ENCODE measurements at regions not wholly inside any gene's neighbourhood (a gene's known extent, or its start where the extent isn't known, plus 50 kb on each side); places are given as distances from the start of the nearest gene placed in this dataset.
"Not testable (repeated sequence)": the region's sequence is repeated elsewhere in the genome, so short reads cannot be mapped to it uniquely, and the experiment has no call there.

DNA sequence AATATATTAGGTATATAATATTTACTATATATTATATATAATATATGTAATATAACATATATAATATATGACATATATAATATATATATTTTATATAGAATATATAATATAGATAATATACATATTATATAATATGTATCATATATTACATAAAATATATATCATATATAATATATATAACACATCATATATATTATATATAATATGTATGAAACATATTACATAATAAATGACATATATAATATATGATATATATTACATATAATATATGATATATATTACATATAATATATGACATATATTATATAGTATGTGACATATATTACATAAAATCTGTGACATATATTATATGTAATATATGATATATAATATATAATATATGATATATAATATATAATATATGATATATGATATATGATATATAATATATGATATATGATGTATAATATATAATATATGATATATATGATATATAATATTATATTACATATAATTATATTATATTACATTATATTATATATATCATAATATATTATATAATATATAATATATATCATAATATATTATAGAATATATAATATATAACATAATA lies 119.5 kb upstream of the RIMBP3 start:
- no peaks in the 10 kb centered on the region for H3K36me3 ChIP-seq (ENCODE audit: control insufficient read depth, insufficient read depth, low read length)
- FAIRE-seq (no peak), DNase-seq (ENCODE audit: low read depth) (no peak)
- H3K27me3 ChIP-seq (ENCODE audit: control insufficient read depth, insufficient read depth, low read length), result no peaks in the 10 kb centered on the region
- TF ChIP-seq, protein P1, sequence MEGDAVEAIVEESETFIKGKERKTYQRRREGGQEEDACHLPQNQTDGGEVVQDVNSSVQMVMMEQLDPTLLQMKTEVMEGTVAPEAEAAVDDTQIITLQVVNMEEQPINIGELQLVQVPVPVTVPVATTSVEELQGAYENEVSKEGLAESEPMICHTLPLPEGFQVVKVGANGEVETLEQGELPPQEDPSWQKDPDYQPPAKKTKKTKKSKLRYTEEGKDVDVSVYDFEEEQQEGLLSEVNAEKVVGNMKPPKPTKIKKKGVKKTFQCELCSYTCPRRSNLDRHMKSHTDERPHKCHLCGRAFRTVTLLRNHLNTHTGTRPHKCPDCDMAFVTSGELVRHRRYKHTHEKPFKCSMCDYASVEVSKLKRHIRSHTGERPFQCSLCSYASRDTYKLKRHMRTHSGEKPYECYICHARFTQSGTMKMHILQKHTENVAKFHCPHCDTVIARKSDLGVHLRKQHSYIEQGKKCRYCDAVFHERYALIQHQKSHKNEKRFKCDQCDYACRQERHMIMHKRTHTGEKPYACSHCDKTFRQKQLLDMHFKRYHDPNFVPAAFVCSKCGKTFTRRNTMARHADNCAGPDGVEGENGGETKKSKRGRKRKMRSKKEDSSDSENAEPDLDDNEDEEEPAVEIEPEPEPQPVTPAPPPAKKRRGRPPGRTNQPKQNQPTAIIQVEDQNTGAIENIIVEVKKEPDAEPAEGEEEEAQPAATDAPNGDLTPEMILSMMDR (IDR thresholded peaks at IDR 0.05; ENCODE audit: insufficient read depth, low read length, severe bottlenecking), result no peak
- no peak overlapping the region for H3K4me3 ChIP-seq (ENCODE audit: low read depth, low read length)

DNA sequence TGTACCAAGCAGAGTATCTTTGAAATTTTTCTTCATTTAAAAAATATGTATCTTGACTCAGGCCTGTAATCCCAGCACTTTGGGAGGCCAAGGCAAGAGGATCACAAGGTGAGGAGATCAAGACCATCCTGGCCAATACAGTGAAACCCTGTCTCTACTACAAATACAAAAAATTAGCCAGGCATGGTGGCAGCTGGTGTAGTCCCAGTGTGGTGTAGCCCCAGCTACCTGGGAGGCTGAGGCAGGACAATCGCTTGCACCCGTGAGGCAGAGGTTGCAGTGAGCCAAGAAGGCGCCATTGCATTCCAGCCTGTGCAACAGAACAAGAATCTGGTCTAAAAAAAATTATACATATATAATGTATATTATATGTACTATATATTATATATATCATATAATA lies 118.7 kb upstream of the RIMBP3 start:
- peak; percentile 80 for DNase-seq (ENCODE audit: low read depth)
- not testable (repeated sequence) for FAIRE-seq

More for the DNA sequence above, 118.7 kb upstream of the RIMBP3 start:
- not testable (repeated sequence) for H3K27me3 ChIP-seq (ENCODE audit: control insufficient read depth, insufficient read depth, low read length); H3K4me3 ChIP-seq (ENCODE audit: low read depth, low read length); H3K36me3 ChIP-seq (ENCODE audit: control insufficient read depth, insufficient read depth, low read length)
